GM19023 (cell line): ENCODE measurements at regions not wholly inside any gene's neighbourhood (a gene's known extent, or its start where the extent isn't known, plus 50 kb on each side); places are given as distances from the start of the nearest gene placed in this dataset.
"Not testable (repeated sequence)": the region's sequence is repeated elsewhere in the genome, so short reads cannot be mapped to it uniquely, and the experiment has no call there.

Experiments
- ATAC-seq: cut with Tn5 transposase; IDR thresholded peaks from one replicate; pipeline ENCODE4 v1.9.1; 2021; ENCODE audit warnings: mild to moderate bottlenecking, moderate library complexity; ENCODE audit not compliant: unreplicated experiment

DNA sequence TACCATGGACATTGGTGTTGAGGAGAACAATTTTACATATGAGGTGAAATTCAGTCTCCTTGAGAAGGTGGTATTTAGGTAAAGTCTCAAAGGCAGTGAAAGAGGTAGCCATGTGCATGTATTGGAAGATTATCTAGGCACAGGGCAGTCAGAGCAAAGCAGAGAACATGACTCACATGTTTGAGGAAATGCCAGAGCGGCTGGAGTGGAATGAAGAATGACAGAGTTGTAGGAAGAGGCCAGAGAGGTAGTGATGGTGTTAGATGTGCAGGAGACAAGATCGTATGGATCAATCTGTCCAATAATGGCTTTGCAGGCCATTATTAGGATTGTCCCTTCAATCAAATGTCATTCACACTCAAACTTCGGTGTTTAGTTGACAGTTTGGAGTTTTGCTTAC, 449.4 kb upstream of the PTCHD4 start:
- ATAC-seq = no peak

GRCh38 chr6:48553467-48554189, 442.6 kb upstream of the PTCHD4 start:
- no peak for ATAC-seq

GRCh38 chr6:48552905-48553304, 441.9 kb upstream of the PTCHD4 start:
- no peak for ATAC-seq

DNA sequence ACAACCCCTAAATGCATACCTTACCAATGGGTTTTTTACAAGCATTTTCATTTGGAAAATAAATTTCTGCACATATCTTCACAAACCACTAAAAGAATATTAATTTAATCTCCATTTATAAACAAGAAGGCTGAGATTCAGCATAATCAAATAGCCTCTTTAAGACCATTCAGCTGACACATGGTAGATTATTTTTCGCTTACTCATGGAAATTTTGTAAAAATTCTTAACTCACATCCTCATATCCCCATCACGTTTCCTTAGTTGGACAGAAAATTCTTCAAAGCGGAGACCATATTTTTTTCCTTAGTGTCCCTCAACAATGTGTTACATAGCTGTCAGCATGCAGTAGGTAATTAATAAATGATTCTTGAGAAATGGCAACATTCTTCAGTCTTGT, 439.6 kb upstream of the PTCHD4 start:
- no peak for ATAC-seq

- ATAC-seq = no peak
These were observed 431.2 kb upstream of the PTCHD4 start for GRCh38 chr6:48542191-48542590.

- ATAC-seq = no peak
These were observed 430.7 kb upstream of the PTCHD4 start for GRCh38 chr6:48541649-48542048.

- no peak for ATAC-seq
These were observed 424.6 kb upstream of the PTCHD4 start for GRCh38 chr6:48535582-48536009.

DNA sequence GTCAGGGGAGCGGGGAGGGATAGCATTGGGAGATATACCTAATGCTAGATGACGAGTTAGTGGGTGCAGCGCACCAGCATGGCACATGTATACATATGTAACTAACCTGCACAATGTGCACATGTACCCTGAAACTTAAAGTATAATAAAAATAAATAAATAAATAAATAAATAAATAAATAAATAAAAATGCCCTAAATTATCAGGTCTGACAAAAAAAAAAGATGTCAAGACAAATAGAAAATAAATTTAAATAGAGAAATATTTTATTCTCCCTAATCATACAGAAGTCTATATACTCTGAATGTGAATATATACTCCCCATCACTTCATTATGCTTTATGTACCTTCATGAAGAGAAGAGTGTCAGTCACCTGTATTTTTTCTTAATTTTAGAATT, 420.0 kb upstream of the PTCHD4 start:
- ATAC-seq = not testable (repeated sequence)

DNA sequence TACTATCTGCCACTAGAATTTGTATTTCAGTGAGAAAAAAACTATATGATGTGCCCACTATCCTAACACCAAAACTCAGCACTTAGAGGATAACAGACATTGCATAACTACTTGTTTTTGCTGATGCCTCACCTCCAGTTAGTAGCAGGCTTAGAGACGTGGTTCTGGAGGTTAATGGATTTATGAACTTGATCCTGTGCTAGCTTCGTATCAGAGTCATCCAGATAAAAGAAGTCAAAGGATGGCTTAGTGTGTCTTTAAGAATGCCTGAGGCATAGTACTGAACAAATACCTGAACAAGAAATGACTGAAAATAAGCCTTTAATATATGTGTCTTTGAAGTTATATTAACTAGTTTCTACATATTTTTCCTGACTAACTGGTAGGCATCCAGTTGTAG, 414.9 kb upstream of the PTCHD4 start:
- no peak for ATAC-seq

- no peak for ATAC-seq
These were observed 410.0 kb upstream of the PTCHD4 start for GRCh38 chr6:48520951-48521350.

DNA sequence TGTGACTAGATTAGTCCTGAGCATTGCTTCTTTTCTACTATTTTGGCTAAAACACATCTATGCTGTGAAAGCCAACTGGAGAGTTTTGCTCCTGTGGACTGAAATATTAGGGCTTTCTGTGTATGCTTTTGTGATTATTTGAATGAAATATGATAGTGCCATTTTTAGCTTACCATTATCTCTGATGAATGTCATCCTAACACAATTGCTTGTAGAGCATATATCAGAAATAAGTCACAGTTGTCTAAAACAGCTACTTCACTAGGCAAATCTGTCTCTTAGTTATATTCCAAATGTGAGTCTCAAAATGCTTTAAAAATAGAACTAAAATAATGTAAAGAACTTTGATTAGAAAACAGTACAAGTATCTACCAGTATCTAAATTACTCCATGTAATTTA, 401.4 kb upstream of the PTCHD4 start:
- no peak for ATAC-seq

DNA sequence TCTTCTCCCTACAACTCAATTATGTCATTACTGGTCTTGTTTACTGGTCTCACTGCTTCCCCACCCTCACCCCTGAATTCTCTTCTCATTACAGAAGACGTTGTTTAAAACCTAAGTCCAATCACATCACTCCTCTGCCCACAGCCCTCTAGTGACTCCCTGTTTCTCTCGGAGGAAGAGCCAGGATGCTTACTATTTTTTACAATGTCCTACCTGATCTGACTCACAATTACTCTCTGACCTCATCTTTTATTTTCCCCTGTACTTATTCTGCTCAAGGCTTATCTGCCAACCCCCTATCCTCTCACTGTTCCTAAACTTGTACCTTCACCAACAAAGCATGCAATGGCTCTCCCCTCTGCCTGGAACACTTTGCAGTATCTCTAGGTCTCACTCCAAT, 400.4 kb upstream of the PTCHD4 start:
- no peak for ATAC-seq

DNA sequence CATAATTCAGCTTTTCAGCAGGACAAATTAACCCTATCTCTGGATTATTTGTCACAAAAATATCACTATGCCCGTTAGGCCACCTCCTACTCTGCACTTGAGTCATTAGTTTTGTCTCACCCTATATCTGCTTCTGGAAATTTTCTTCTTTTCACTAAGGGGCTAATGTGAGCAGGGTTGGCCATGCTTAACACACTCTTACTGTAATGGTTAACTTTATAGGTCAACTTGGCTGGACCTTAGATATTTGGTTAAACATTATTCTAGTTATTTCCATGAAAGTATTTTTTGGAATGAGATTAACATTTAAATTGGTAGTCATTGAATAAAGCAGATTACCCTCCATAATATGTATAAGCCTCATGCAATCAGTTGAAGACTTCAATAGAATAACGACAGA, 394.6 kb upstream of the PTCHD4 start:
- no peak for ATAC-seq

DNA sequence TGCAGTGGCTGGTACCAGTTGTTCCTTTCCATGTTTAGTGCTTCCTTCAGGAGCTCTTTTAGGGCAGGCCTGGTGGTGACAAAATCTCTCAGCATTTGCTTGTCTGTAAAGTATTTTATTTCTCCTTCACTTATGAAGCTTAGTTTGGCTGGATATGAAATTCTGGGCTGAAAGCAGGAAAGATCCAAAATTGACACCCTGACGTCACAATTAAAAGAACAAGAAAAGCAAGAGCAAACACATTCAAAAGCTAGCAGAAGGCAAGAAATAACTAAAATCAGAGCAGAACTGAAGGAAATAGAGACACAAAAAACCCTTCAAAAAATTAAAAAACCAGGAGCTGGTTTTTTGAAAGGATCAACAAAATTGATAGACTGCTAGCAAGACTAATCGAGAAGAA, 382.4 kb upstream of the PTCHD4 start:
- ATAC-seq = not testable (repeated sequence)

DNA sequence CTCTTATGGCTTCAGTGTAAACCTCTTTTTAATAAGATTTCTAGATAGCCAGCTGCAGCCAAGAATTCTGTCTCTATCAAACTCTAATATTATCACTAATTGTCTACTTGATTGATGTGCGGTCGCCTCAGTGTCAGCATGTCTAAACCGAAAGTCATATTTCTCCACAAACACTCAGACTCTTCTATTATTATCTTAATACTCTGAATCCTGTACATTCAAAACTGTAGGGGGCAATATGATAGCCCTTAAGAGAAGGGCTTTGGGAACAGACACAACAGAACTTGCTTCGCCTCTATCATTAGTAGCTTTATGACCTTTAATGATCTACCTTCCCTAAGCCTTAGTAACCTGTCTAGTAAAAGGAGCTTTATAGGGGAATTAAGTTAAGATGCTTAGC, 379.7 kb upstream of the PTCHD4 start:
- no peak for ATAC-seq

DNA sequence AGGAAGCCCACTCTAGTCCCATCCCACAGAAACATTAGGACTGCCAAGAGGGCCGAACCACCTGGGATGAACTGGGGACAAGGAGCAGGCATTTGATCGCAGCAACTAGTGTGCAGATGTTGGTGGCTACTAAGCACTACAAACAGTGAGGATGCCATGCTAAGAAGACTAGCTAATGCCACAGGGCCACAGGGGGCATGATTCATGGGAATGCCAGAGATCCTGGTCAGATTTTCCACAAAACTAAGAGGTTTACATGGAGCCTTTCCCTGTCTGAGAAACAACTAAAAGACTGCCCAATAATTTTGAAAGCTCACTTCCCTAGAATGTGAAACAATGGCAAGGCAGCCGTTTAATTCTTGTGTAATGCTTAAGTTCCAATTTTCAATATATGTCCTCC, 375.9 kb upstream of the PTCHD4 start:
- no peak for ATAC-seq

DNA sequence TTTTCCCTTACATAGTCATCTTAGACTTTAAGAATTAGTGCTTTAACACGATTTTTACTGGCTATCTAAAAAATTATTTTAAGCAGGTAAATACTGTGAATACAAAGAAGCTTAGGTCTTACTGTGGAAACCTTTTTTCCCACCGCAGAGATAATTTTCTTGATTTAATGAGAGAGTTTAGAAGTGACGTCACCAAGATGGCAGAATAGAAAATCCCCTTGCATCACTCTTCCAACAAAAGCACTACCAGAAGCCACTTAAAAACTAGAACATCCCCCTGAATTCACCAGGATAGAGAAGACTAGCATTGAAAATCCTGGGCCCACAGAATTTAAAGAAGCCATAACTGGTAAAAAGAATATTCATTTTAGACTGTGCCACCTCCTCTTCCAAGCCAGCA, 375.4 kb upstream of the PTCHD4 start:
- no peak for ATAC-seq

GRCh38 chr6:48476257-48476656, 365.3 kb upstream of the PTCHD4 start:
- ATAC-seq = no peak

GRCh38 chr6:48475275-48475674, 364.3 kb upstream of the PTCHD4 start:
- no peak for ATAC-seq

DNA sequence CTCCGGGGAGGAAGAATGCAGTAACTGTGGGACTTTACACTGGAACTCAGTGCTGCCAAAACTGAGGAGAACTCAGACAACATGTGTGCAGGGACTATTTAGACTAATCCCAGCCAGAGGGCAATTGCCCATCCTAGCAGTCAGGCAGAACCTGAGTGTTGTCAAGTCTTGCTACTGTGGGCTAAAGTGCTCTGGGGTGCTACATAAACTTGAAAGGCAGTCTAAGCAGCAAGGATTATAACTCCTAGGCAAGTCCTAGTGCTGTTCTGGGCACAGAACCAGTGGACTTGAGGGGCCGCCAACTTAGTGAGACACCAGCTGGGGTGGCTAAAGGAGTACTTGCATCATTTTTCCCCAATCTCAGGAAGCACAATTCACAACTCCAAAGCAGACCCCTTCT, 363.8 kb upstream of the PTCHD4 start:
- no peak for ATAC-seq

DNA sequence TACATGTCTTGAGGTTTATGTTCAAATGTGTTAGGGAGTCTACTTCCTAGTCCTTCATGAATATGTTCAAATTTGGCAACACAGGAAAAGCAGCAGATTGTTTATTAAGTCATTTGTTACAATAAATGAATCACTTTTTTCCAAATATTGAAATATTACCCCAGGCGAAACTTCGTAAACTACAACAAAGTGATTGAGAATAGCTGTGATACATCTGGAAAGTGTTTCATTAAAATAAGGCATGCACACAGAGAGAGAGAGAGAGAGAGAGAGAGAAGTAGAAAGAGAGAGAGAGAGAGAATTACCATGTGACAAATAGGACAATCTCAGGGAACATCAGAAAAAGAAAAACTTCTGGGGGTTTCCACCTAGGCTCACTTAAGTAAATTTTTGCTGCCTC, 363.1 kb upstream of the PTCHD4 start:
- no peak for ATAC-seq

DNA sequence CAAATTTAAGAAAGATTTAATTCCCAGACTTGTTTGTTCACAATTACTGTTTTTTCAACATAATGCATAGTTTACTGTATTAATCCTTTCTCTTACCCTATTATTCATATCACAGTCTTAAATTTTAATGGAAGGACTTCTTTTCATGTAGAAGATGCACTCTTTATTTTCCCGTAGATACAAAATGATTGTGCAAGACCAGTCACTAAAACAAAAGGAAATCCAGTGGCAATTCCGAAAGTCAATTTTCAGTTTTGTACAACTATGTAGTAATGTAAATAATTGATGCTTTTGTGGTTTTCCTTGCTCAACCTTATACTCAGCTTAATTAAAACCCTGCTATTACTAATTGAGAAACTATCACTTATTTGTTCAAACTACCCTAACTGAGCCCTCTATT, 361.5 kb upstream of the PTCHD4 start:
- ATAC-seq = no peak

DNA sequence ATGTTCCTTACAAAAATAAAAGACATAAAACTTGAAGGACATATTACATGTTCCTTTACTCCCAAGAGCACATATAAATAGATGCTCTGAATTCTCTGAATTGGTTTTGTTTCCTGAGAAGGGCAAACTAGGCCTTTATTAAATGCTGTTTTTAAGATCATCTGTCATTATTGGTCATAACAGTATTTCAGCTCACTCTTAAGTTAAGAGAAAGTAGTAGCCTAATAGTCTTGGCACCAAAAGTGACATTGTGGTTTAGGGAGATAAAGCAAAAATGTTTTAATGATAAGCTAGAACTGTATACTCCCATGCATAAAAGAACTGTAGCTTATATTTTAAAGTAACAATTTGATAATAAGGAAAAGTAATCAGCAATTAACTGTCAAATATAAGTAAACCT, 361.1 kb upstream of the PTCHD4 start:
- ATAC-seq = no peak
